ENCODE measurements at regions not wholly inside any gene's neighbourhood (a gene's known extent, or its start where the extent isn't known, plus 50 kb on each side); places are given as distances from the start of the nearest gene placed in this dataset.

- TF ChIP-seq TOX (CRISPR knock-in tag; IDR thresholded peaks at IDR 0.05; ENCODE audit: borderline replicate concordance) (no peak), PATZ1 (CRISPR knock-in tag; IDR thresholded peaks at IDR 0.05; ENCODE audit: borderline replicate concordance) (no peak), ZNF565 (CRISPR knock-in tag; conservative IDR thresholded peaks at IDR 0.05; ENCODE audit: low read depth) (no peak), SNAI2 (CRISPR knock-in tag; IDR thresholded peaks at IDR 0.05) (no peak), ARNTL (CRISPR knock-in tag; IDR thresholded peaks at IDR 0.05; ENCODE audit: borderline replicate concordance, low read depth) (no peak), ZFP30 (CRISPR knock-in tag; IDR thresholded peaks at IDR 0.05) (no peak), CREB5 (CRISPR knock-in tag; IDR thresholded peaks at IDR 0.05; ENCODE audit: low read depth) (no peak), RARB (CRISPR knock-in tag; IDR thresholded peaks at IDR 0.05) (no peak), ZFP3 (CRISPR knock-in tag; IDR thresholded peaks at IDR 0.05) (no peak), ZNF70 (CRISPR knock-in tag; IDR thresholded peaks at IDR 0.05) (no peak)
- TF ChIP-seq, protein P1, sequence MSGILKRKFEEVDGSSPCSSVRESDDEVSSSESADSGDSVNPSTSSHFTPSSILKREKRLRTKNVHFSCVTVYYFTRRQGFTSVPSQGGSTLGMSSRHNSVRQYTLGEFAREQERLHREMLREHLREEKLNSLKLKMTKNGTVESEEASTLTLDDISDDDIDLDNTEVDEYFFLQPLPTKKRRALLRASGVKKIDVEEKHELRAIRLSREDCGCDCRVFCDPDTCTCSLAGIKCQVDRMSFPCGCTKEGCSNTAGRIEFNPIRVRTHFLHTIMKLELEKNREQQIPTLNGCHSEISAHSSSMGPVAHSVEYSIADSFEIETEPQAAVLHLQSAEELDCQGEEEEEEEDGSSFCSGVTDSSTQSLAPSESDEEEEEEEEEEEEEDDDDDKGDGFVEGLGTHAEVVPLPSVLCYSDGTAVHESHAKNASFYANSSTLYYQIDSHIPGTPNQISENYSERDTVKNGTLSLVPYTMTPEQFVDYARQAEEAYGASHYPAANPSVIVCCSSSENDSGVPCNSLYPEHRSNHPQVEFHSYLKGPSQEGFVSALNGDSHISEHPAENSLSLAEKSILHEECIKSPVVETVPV (CRISPR knock-in tag; IDR thresholded peaks at IDR 0.05): no peak
Observed at GRCh38 chr3:106305882-106306435, 437.1 kb upstream of the CBLB start.

All from SK-N-SH treated with all-trans-retinoic acid at 6 μM for 48 hours (cell line).